ENCODE measurements at regions not wholly inside any gene's neighbourhood (a gene's known extent, or its start where the extent isn't known, plus 50 kb on each side); places are given as distances from the start of the nearest gene placed in this dataset.

GRCh38 chr21:16619281-16619680, 889.5 kb downstream of the USP25 start:
- TF ChIP-seq ZFX (IDR thresholded peaks at IDR 0.05), result no peak
- TF ChIP-seq, protein P1, sequence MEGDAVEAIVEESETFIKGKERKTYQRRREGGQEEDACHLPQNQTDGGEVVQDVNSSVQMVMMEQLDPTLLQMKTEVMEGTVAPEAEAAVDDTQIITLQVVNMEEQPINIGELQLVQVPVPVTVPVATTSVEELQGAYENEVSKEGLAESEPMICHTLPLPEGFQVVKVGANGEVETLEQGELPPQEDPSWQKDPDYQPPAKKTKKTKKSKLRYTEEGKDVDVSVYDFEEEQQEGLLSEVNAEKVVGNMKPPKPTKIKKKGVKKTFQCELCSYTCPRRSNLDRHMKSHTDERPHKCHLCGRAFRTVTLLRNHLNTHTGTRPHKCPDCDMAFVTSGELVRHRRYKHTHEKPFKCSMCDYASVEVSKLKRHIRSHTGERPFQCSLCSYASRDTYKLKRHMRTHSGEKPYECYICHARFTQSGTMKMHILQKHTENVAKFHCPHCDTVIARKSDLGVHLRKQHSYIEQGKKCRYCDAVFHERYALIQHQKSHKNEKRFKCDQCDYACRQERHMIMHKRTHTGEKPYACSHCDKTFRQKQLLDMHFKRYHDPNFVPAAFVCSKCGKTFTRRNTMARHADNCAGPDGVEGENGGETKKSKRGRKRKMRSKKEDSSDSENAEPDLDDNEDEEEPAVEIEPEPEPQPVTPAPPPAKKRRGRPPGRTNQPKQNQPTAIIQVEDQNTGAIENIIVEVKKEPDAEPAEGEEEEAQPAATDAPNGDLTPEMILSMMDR (conservative IDR thresholded peaks at IDR 0.05), result no peak
- H3K27ac ChIP-seq, result no peak overlapping the region

GRCh38 chr21:16620786-16621320, 891.1 kb downstream of the USP25 start:
- H3K27ac ChIP-seq, result no peak overlapping the region
- TF ChIP-seq, protein P1 (conservative IDR thresholded peaks at IDR 0.05), result no peak
- no peak for TF ChIP-seq ZFX (IDR thresholded peaks at IDR 0.05)

- no peak overlapping the region for H3K27ac ChIP-seq
- TF ChIP-seq ZFX (IDR thresholded peaks at IDR 0.05), result no peak
- TF ChIP-seq, protein P1 (conservative IDR thresholded peaks at IDR 0.05), result no peak
Measured at GRCh38 chr21:16624479-16625118, 888.2 kb upstream of the CXADR start.

- TF ChIP-seq, protein P1 (conservative IDR thresholded peaks at IDR 0.05), result no peak
- TF ChIP-seq ZFX (IDR thresholded peaks at IDR 0.05), result no peak
- H3K27ac ChIP-seq, result no peak overlapping the region
Measured at GRCh38 chr21:16625491-16625890, 887.4 kb upstream of the CXADR start.

GRCh38 chr21:16633831-16634459, 878.9 kb upstream of the CXADR start:
- no peak for TF ChIP-seq ZFX (IDR thresholded peaks at IDR 0.05)
- TF ChIP-seq, protein P1 (conservative IDR thresholded peaks at IDR 0.05), result no peak

DNA sequence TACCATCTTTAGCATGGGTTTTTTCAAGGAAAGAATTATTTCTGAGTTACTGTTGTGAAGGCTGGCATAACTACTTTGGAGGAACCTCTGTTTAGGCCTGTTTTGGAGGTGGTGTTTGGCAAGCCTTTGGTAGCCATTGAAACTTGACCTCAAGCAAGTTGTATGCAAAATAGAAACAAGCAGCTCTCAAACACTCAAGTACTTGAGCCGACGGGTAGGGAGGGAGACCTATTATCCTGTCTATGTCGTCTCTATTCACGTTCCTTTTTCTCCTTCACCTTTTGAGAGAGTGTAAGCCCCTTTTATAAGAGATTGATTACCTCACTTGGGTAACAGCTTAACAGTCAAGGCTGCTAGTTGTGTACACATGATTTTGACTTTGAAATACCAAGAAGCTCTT, 878.3 kb upstream of the CXADR start:
- H3K27ac ChIP-seq, result no peak overlapping the region
- TF ChIP-seq ZFX (IDR thresholded peaks at IDR 0.05), result no peak
- TF ChIP-seq, protein P1 (conservative IDR thresholded peaks at IDR 0.05), result no peak

More at GRCh38 chr21:16633831-16634459, 878.9 kb upstream of the CXADR start:
- H3K27ac ChIP-seq, result no peak overlapping the region

GRCh38 chr21:16640297-16641027, 872.4 kb upstream of the CXADR start:
- no peak overlapping the region for H3K27ac ChIP-seq
- TF ChIP-seq, protein P1 (conservative IDR thresholded peaks at IDR 0.05), result no peak
- no peak for TF ChIP-seq ZFX (IDR thresholded peaks at IDR 0.05)

All from C4-2B (cell line).